Embryonic facial prominence (tissue), 1 donor: ENCODE measurements at regions not wholly inside any gene's neighbourhood (a gene's known extent, or its start where the extent isn't known, plus 50 kb on each side); places are given as distances from the start of the nearest gene placed in this dataset.
"Not testable (repeated sequence)": the region's sequence is repeated elsewhere in the genome, so short reads cannot be mapped to it uniquely, and the experiment has no call there.

Source experiments
- DNase-seq: peaks from one replicate; pipeline ENCODE4 v3.0.0-alpha.2; 2016; ENCODE audit errors: extremely low spot score

DNA sequence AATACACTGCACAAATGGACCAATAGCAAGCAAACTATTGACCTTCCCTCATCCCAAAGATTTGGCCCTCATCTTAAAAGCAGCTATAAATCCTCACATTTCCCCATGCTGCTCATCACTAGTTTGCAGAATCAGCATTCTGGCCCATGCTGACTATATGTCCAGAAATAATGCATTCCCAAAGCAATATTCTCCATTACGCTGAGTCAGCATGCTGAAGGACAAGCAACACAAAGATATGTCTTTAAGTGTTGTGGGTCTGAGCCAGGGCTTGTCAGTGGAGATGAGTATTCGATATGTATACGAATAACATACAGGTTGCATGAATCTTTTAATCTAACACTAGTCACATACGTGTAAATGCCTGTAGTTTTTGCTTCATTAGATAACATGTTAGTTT, 1045.0 kb upstream of the DDX18 start:
- no peak for DNase-seq

DNA sequence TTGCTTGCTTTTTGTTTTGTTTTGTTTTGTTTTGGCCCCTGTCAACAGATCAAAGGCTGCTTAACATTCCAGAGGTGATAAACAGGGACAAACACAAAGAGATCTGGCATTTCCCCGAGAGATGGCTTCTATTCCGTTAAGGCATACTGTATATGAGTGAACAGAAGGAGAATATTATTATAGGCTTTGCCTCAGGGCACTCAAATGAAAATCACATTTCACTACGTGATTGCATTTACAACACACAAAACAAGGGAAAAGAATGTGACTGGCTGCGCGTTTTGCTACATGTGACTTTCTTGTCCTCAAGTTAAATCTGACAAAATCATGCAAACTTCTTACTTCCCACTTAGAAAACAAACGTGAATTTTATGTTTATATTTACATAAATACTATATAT, 1037.9 kb upstream of the DDX18 start:
- no peak for DNase-seq

DNA sequence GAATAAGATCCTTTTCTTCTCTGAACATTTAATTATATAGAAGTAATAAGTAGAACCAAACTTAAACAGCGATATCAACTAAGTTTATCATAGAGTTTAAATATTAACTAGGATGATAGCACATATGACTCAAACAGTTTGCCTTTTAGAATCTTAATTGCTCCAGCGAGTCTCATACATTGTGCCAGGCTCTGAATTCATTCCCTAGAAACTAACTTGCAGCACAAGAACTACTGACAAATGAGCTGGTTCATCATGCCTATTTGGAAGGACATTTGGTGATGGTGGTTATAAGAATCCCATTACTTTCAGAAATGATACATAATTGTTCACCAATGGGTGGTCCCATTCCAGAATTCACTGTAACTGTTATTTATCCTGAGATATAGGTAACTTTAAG, 1026.6 kb upstream of the DDX18 start:
- no peak for DNase-seq

DNA sequence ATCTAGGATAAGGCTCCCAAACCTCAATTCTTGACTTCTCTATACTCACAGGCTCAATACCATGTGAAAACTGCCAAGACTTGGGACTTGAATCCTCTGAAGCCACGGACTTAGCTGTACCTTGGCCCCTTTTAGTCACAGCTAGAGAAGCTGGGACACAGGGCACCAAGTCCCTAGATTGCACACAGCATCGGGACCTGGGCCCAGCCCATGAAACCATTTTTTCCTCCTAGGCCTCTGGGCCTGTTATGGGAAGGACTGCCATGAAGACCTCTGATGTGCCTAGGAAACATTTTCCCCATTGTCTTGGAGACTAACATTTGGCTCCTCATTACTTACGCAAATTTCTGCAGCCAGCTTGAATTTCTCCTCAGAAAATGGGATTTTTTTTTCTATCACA, 1011.8 kb upstream of the DDX18 start:
- DNase-seq, result no peak

DNA sequence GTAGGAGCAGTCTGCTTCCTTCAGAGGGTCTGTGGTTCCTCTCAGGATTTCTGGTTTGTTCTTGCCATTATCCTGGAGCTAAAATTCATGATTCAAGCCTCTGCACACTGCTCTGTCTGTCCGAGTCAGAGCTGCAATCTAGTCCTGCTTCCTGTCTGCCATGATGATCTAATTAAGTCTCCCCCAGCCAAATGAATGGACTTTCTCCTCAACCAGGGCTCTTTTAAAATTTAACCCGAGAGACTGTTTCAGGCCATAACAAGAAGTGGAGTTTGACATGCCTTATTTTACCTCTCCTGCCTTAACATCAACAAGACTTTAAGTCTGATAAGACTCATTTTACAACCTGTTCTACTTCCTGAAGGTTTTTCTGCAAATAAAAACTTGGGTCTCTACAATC, 1009.6 kb upstream of the DDX18 start:
- DNase-seq, result no peak

DNA sequence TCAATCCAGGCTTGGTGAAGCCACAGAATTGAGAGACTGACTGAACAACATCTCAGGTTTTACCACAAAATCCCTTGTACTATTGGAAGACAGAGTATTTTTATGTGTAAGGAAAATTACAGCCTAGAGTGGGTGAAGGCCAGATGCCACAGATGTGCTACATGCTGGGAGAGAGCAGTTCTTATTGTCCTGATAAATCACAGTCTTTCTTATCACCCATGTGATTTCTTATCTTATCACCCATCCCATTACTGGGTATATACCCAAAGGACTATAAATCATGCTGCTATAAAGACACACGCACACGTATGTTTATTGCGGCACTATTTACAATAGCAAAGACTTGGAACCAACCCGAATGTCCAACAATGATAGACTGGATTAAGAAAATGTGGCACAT, 1008.0 kb upstream of the DDX18 start:
- DNase-seq, result not testable (repeated sequence)

DNA sequence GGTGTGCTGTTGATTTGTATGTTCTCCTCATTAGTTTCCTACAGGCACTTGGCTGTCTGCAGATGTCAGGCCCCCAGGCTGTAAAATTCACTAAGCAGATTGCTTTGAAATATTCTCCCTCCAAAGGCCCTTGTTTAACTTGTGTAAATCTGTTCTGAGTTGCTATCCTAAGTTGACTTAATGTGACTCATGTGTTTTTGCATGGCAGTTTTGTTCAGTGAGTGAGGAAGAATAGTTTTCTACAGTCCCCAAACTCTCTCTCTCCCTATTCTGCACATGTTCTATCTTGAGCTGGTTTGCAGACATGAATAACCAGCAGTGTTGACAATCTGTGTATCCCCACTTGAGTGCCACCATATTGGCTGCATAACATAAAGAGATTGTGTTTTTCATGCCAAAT, 1005.4 kb upstream of the DDX18 start:
- no peak for DNase-seq

DNA sequence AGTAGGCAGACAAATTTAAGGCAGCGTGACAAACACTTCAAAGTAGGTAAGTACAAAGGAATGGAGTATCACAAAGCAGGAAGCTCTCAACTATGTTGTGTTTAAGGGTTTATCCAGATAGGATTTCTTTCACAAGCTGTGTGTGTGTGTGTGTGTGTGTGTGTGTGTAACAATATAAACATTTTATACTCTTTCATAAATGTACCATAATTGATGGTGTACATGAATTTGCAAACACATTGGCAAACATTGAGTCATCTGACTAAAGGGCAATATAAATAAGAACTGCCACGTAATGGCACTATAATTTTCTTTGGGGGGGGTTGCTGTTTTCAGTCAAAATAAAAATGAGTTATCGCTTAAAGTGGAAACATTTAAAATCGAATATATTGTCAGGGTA, 1004.4 kb upstream of the DDX18 start:
- no peak for DNase-seq

DNA sequence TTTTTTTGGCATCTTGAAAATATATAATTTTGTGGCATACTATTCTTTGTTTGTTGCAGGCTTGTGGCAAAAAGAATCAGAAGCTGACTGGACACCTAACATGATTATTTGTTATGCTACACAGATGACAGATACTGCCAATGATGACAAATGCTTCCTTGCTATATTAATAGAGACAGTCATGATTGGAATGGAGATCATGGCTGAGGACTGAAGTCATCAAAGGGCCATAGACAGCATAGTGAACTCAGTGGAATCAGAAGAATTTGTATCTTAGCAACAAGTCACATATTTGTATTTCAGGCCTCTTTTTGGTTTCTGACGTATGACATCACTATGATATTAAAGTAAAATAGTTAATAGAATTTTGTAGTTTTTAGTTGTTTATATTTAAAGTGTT, 1003.8 kb upstream of the DDX18 start:
- DNase-seq, result no peak

DNA sequence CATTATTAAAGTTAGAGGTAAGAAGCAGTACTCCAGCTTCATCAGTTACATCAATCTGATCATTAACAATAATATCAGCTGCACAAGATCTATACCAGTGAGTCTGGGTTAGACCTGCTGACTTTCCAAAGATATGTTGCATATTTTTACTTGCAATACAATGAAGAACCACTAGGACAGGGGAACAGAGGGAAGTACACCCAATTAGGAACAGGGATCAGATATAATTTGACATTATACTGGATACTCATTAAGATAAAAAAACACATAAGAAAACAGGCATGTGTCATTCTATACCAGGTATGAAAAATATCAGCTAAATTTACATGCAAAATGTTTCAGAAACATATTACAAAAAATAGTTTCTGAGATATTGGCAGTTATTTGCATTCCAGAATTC, 995.1 kb upstream of the DDX18 start:
- DNase-seq, result no peak

DNA sequence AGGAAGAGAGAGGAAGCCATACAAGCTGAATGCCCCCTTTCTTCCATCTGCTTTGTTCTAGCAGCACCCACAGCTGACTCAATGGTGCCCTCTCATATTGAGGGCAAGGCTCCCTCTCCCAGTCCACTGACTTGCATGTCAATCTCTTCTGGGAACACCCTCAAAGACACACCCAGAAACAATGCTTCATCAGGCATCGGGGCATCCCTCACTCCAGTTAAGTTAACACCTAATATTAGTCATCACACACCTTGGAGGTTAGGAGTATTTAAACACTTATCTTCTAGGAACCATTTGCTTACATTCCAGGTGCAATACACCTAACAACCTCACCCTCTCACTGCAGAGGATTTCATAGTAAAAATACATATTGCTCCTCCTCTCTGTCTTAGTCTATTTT, 993.5 kb upstream of the DDX18 start:
- no peak for DNase-seq

DNA sequence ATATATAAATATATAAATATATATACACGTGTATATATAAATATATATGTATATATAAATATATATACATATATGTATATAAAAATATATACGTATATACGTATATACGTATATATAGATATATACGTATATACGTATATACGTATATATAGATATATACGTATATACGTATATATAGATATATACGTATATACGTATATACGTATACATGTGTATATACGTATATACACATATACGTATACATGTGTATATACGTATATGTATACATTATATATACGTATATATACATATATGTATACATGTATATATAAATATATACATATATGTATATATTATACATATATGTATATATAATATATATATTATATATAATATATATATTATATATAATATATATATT, 984.9 kb upstream of the DDX18 start:
- DNase-seq, result not testable (repeated sequence)

DNA sequence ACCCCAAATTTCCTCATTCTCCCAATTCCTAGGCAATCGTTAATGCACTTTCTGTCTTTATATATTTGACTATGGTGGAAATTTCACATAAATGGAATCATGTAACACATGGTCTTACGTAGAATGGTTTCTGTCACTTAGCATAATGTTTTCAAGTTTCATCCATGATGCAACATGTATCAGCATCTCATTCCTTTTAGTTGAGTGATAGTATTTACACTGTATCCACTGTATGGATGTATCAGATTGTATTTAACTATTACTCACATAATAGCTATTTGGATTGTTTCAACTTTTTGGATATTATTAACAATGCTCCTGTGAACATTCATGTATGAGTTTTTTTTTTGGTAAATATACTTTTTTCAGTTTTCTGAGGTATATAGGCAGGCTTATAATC, 982.3 kb upstream of the DDX18 start:
- DNase-seq, result no peak

DNA sequence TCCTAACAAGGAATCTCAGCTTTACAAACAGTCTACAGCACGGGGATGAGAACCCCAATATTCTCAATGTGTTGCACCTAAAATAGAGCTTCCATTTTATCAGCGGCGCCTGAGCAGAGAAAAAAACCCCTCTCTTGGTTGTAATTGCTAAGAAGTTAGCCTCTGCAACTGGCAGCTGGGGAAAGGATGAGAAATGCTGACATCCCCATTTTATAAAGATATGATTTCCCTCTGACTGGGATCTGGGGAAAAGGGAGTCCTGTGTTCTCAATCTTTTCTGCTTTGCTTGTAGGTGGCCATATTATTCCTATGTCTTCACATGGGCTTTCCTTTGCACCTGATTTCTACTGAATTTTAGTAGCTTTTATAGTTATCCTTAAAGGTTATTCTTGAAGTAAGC, 981.4 kb upstream of the DDX18 start:
- DNase-seq, result no peak

DNA sequence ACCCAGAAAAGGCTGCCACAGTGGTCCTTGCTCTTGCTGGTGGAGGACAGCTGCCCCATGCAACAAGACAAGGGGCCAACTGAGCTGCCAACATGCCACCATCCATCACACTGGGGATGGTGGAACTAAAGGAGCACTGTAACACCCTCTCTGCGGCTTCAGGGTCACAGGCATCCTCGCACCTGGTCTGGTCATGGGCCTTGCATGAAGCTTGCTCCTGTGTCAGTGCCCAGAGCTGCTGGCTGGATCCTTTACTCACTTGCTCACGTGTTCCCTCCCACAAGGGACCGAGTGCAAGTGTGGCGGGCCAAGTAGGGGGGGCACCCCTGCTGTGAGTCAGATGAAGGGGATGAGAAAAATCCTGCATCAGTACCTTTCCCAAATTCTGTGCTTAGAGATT, 972.3 kb upstream of the DDX18 start:
- no peak for DNase-seq

DNA sequence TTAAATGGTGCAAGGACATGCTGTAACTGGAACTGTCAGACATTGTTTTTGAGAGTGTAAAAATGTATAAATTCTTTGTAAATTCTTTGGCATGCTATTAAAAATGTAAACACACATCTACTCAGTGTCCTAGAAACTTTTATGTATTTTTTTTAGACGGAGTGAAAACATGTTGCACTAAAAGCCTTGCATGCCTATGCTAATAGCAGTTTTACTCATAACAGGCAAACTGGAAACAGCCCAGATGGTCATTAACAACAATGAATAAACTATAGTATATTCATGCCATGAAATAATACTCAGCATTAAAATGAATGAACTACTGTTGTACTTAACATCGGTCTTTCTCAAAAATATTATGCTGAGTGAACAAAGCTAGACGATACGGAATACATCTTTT, 954.8 kb upstream of the DDX18 start:
- DNase-seq, result no peak

DNA sequence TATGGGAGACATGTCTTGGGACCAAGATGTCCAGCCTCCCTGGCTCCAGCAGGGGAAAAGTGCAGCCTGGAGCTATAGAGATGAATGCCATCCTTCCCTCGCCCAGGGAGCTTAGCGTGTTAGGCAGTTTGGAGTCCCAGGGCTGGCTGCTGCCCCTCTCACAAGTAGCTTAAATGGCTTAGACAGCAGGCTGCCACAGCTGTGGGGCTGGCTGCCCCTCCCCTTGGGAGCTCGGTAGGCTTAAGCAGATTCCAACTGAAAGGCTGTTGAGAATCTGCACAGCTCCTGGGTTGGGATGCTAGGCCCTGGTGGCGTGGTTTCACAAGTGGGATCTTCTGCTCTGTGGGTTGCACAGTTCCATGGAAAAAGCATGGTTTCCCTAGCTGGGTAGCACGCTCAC, 940.5 kb upstream of the DDX18 start:
- DNase-seq, result no peak

DNA sequence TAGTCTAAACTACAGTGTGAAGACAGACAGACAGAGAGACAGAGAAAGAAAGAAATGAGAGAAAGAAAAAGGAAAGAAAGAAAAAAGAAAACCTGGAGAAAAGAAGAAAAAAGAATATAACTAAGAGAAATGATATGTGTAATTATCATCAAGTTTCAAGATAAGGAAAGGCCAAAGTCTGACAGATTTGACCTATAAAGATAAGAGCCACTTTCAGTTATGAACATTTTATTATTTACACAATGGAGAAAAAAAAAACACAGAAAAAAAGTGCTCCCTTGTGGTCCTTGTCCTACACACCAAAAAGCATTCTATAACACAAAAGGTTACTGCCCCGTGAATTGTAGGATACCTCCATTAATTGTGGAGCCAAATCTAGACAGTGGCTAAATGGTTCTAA, 937.2 kb upstream of the DDX18 start:
- DNase-seq, result no peak

DNA sequence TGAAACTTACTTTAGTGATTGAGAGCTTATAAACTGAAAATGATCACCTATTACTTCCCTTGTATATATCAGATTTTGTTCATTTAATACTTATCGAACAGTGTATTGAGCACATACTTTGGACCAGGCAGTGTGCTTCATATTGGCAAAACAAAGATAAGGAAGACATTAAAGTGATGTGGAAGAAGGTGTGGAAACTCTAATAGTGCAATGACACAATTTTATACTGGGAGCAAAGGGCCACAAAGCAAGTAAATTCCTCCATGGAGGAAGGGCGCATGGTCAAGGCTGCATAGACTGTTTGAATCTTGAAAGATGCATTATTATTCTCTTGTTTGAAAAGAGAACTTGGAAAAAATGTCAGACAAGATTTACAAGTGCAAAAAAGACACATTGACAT, 936.5 kb upstream of the DDX18 start:
- DNase-seq, result no peak

DNA sequence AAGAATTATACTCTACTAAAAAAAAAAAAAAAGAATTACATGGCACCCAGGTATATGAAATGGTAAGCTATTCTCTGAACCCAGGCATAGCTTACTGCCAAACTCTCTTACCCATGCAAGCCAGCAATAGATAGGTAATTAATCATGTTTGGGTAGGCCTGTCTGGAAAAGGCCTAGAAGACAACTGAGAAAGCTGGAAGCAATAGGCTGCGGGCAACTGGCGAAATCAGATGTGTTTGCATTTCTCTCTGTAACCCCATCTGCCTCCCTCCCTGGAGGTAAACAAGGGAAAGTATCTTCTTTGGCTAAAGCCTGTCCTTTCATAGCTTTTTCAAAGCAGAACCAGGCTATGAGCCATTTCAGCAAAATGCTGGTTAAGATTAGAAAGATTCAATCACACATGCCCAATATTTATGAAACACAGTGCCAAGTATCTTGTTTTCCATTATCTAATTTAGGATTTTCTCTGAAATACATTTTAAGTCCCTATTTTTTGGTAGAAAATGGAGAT, 934.8 kb upstream of the DDX18 start:
- no peak for DNase-seq

DNA sequence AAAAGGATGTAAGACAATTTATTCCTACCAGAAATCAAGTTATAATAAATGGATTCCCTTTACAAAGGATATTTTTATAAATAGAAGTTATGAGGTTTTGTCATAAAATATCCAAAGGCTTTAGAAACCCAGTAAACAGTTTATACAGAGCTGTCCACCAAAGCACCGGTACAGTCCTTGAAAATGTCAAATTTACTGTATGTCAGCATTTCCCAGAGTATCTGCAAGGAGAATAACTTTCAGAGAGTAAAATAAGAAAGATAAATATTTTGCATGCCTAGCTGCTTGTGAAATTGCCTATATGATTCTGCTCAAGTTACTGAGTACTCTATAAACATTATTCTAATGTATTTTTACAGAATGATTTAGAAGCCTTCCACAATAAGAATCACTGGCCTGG, 923.3 kb upstream of the DDX18 start:
- no peak for DNase-seq

DNA sequence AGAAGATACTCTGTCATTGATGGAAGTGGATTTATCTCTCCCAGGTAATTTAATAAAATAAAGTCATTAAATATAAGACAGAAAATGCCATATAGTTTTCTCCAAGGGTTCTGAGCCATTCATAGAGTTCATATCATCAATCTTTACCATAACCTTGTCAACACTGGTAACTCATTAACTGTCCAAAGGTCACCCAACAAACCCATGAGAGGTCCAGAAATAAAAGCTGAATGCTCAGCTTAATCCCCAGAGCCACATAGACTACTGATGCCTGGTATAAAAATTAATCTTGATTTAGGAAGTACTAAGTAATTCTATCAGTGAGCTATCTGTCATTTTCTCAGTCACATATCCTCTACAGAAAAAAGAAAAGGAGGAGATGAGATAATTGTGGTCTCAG, 903.0 kb upstream of the DDX18 start:
- no peak for DNase-seq

DNA sequence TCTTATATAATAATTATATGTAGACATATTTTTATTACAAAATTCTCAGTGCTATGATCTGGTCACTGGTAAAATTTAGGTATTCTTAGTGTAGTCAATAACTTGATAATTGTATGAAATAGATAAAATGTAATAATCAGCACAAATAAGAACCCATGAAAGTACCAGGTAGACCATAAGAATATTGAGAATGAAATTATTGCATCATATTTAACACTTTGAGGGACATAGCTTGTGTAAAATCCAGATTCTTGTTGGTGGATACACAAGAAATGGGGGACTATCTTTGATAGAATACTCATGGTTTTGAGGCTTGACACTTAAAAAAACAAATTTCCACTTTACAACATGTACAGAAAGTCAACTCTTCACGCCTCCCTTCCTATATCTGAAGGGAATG, 898.8 kb upstream of the DDX18 start:
- no peak for DNase-seq

DNA sequence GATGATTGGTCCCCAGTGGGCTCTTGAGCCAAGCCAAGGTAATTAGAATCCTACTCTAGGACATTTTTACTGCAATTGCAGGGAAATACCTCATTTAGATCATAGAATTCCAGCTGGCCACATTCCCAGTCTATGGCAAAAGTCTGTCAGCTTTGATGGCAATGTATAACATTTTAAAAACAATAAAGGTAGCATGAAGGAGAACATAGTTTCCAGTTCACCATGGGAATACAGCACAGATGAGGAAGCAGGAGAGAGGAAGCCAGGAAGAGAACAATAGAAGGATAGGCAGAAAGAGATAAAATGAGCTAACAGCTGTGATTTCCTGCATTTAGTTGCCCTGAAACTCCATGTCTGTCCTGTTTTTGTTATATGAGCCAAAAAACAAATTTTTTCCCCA, 897.3 kb upstream of the DDX18 start:
- DNase-seq, result no peak

DNA sequence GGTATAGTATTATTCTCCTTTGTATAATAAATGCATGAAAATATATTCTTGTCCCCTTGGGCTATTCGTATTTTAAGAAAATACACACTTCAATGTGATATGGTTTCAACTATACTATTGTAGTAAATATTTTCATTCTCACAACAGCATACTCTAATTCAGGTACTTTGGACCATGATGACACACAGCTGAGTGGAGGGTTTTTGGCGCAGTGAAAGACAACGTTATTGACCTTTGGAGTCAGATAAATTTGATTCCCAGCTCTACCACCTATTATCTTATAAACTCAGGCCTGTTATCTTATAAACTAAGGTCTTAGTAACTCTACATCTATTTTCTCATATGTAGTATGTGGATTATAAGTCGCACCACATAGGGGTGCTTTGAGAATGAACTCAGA, 895.9 kb upstream of the DDX18 start:
- DNase-seq, result no peak
